HG02943 (cell line): ENCODE measurements at regions not wholly inside any gene's neighbourhood (a gene's known extent, or its start where the extent isn't known, plus 50 kb on each side); places are given as distances from the start of the nearest gene placed in this dataset.
"Not testable (repeated sequence)": the region's sequence is repeated elsewhere in the genome, so short reads cannot be mapped to it uniquely, and the experiment has no call there.

Experiments used
- ATAC-seq: cut with Tn5 transposase; IDR thresholded peaks from one replicate; pipeline ENCODE4 v1.9.1; 2021; ENCODE audit warnings: mild to moderate bottlenecking, low read depth, moderate library complexity; ENCODE audit not compliant: unreplicated experiment

GRCh38 chr2:48043131-48043700 is 136.9 kb upstream of the FBXO11 start:
- ATAC-seq = no peak

- no peak for ATAC-seq
These were observed 137.4 kb upstream of the FBXO11 start for GRCh38 chr2:48043746-48044145.

DNA sequence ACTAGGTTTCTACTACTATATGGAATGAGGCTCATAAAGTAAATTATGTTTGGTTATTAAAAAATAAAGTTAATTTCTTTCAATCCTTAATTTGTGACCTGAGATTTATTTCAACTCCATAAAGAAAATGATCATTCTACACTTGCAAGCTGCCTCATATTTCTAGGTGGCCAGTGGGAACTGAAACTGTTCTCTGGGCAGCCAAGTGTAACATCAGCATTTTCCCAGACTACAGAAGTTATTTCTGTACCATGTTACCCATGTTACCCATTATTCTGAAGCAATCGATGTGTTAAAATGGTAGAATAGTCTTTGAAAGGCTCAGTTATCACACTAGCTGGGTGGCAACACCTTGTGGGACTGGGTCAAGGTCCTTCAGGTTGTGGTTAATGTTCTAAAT is 139.3 kb upstream of the FBXO11 start:
- ATAC-seq = no peak

DNA sequence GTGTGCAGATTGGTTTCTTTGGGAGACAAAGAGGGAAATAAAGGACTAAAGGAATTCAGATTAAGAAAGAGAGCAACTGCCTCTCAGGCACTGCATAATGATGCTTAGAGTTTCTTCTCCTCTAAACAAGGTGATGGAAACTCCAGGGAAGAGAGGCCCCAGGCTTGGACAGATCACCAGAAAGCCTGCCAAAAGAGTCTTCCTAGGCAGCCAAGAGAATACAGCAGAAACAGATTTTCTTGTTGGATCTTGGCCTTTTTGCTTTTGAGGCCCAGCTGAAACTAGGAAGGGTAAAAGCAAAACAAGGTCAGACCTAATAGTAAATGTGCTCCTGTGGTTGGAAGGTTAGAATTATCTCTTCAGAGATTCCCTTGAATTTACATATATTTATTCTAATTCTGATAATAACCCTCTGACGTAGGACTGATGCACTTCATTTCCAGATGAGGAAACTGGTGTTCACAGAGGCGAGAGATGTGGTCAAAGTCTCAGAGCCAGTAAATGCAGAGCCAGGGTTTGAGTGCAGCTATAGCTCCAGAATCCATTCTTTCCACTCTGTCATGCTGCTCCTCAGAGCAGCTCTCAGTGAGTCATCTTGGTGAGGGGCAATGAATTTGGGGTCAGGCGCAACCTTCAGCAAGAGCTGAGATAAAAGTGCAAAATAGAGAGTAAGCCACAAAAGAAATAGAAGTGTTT is 142.3 kb upstream of the FBXO11 start:
- ATAC-seq = no peak

DNA sequence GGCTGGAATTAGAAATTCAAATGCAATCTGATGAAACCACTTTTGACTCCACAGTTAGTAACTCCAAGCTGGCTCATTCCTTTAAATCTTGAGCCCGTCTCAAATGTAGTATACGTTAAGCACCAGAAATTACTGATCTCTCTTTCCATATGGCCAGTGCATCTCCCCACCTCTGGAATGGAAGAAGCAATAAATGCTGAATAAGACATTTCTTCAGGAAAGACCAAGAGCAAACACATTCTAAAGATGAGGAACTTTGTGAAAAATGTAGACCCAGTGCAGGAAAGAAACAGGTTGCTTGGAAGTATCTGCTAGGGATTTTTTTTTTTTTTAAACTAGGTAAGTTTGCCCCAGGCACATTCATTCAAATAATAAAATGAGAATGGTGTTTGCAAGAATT is 143.1 kb upstream of the FBXO11 start:
- no peak for ATAC-seq

DNA sequence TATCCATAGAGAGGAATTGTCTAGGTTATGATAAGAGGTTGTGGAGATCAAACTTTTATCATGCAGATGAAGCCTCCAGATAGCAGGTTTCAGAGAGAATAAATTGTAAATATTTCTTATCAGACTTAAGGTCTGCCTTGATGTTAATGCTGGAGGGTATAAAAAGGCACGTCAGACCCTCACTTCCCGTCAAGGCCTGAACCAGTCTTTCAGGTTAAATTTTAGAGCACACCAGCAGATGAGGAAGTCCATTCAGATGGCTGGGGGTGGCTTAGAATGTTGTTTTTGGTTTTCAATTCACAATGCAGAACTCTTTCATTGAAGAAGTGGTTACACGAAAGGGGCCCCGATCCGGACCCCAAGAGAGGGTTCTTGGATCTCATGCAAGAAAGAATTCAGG is 144.4 kb upstream of the FBXO11 start:
- ATAC-seq = no peak

DNA sequence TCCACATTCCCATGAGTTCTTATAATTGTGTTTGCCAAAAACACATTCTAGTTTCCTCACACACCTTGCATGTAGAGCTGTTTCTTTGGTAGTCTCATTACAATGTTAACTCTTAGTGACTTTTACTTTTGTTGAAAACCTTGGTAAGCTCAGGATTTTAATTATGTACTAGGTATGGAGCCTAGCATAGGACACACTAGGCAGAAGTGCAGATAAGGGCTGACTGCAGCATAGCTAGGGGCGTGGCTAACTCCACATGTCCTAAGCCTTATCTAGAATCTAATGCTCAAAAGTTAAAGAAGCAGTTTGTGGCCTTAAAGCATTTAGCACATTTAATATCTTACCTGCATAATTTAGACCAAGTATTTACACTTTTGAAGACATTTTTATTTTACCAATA is 153.7 kb upstream of the FBXO11 start:
- ATAC-seq = no peak

GRCh38 chr2:48061656-48062055 is 155.4 kb upstream of the FBXO11 start:
- ATAC-seq = not testable (repeated sequence)

- ATAC-seq = no peak
These were observed 158.8 kb upstream of the FBXO11 start for GRCh38 chr2:48065096-48065495.

- ATAC-seq = no peak
These were observed 159.7 kb upstream of the FBXO11 start for GRCh38 chr2:48066000-48066399.

GRCh38 chr2:48069769-48070168 is 163.5 kb upstream of the FBXO11 start:
- ATAC-seq = no peak

GRCh38 chr2:48070415-48070814 is 164.1 kb upstream of the FBXO11 start:
- ATAC-seq = no peak

GRCh38 chr2:48072583-48072982 is 166.3 kb upstream of the FBXO11 start:
- ATAC-seq = no peak

- ATAC-seq = no peak
These were observed 169.3 kb upstream of the FBXO11 start for GRCh38 chr2:48075631-48076030.

DNA sequence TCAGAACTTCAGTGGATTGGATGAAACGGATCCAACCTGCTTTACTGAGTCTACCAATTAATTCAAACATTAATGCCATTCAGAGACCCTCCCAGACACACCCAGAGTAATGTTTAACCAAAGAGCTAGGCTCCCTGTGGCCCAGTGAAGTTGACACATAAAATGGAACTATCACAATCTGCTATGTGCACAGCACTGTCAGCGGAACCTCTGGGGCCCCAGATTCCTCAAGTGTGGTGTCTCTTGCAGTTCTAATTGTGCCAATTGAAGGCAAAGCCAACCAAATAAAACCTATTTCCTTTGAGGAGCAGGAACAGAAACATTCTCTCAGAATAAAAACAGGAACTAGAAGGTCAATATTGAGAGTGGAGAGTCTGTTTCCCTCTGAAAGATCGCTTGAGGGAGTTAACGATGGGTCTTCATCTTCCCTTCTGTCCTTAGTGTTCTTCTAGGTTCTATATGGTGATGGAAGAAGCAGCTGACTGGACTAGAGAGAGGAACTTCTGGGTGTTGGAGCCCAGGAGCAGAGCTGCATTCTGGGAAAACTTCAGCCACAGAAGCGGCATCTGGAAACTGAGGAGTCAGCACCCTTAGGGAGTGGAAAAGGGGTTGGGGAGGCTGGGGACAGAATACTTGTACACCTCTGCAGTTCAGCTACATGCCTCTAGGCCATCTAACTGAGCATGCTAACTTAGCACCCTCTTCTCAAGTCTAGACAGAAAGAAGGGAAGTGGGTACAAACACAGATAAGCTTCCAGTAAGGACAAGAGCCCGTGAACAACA is 174.4 kb upstream of the FBXO11 start:
- ATAC-seq = no peak

DNA sequence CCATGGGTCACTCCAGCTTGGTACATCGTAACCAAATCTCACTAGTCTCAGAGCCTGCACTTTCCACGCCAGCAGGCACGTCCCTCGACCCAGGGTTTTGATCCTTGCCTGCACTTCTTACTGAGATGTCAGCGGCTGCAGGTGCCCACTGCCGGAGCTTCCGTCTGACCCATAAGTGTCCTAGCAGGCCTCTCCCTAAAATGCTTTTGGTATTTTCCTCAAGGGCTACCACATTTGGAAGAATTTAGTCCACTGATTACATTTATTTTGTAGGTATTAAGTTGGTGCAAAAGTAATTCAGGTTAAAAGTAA is 175.0 kb upstream of the FBXO11 start:
- ATAC-seq = no peak

GRCh38 chr2:48085888-48086287 is 179.6 kb upstream of the FBXO11 start:
- ATAC-seq = no peak

- no peak for ATAC-seq
These were observed 182.7 kb upstream of the FBXO11 start for GRCh38 chr2:48088994-48089393.

DNA sequence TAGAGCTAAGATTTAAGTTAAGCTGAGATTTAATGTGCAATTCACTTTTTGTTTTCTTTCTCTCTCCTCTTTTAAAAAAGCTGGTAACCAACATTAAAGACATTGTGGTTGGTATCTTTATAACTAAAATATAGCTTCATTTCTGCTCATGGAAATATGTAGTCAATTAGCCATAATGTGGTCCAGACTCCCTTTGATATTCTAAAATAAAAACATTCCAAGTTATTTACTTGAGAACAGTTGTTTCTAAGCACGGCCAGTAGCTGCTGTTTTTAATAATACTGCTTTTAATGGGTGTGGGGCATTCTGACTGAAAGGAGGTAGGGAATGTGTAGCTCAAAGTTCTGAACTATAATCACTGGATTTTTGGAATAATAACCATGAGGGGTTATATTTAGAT is 183.3 kb upstream of the FBXO11 start:
- ATAC-seq = no peak

- ATAC-seq = no peak
These were observed 186.8 kb upstream of the FBXO11 start for GRCh38 chr2:48092846-48093803.

DNA sequence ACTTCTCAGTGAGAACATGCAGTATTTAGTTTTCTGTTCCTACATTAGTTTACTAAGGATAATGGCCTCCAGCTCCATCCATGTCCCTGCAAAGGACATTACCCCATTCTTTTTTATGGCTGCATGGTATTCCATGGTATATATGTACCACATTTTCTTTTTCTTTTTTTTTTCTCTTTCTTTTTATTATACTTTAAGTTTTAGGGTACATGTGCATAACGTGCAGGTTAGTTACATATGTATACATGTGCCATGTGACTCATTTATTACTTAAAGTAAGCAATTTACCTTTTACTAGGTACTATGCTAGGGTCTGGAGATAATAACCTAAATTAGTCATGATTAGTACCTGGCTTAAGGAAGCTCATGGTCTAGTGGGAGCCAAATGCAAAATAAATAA is 190.5 kb upstream of the FBXO11 start:
- ATAC-seq = not testable (repeated sequence)
